ENCODE measurements at regions not wholly inside any gene's neighbourhood (a gene's known extent, or its start where the extent isn't known, plus 50 kb on each side); places are given as distances from the start of the nearest gene placed in this dataset.

- no peak for TF ChIP-seq CTCF (IDR thresholded peaks at IDR 0.05)
- no peak for TF ChIP-seq POLR2A (IDR thresholded peaks at IDR 0.05)
- TF ChIP-seq POLR2AphosphoS5 (IDR thresholded peaks at IDR 0.05) = no peak
- no peak for TF ChIP-seq EP300 (IDR thresholded peaks at IDR 0.05; ENCODE audit: low read depth)
Observed at GRCh38 chr4:147076728-147077127, 131.1 kb upstream of the TTC29 start.
